GM20000 (cell line): ENCODE measurements at regions not wholly inside any gene's neighbourhood (a gene's known extent, or its start where the extent isn't known, plus 50 kb on each side); places are given as distances from the start of the nearest gene placed in this dataset.

Experiments
- DNase-seq: peaks from one replicate; pipeline ENCODE4 v3.0.0; 2012; ENCODE audit warnings: low spot score
- TF ChIP-seq, protein P1 (sequence below): IDR thresholded peaks from 2 replicates; pipeline ENCODE4 v1.5.1; 2012; ENCODE audit warnings: mild to moderate bottlenecking, control low read depth; ENCODE audit errors: extremely low read depth, missing control alignments

- TF ChIP-seq, protein P1, sequence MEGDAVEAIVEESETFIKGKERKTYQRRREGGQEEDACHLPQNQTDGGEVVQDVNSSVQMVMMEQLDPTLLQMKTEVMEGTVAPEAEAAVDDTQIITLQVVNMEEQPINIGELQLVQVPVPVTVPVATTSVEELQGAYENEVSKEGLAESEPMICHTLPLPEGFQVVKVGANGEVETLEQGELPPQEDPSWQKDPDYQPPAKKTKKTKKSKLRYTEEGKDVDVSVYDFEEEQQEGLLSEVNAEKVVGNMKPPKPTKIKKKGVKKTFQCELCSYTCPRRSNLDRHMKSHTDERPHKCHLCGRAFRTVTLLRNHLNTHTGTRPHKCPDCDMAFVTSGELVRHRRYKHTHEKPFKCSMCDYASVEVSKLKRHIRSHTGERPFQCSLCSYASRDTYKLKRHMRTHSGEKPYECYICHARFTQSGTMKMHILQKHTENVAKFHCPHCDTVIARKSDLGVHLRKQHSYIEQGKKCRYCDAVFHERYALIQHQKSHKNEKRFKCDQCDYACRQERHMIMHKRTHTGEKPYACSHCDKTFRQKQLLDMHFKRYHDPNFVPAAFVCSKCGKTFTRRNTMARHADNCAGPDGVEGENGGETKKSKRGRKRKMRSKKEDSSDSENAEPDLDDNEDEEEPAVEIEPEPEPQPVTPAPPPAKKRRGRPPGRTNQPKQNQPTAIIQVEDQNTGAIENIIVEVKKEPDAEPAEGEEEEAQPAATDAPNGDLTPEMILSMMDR: no peak
- DNase-seq: no peak
These were observed 122.7 kb upstream of the IGF1R start for GRCh38 chr15:98525661-98526001.

DNA sequence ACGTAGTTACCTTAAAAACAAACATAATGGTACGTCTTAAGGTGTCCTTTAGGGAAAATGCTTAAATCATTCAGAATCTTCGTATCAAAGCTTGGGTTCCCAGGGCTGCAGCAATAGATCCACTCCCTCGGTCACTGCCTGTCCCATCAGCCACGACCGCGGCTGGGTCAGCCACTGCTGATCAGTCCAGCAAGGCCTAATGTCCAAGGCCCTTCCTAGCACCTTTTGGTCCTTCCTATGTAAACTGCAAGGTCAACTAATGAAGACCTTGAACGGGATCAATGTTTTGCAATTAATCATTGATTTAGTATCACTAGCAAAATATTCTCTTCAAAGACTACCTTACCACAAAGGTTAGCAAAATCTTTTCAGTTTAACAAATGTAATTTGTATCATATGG is 122.2 kb upstream of the IGF1R start:
- DNase-seq: no peak
- TF ChIP-seq, protein P1: no peak

GRCh38 chr15:98528046-98528725 is 120.2 kb upstream of the IGF1R start:
- TF ChIP-seq, protein P1: no peak
- no peak for DNase-seq

DNA sequence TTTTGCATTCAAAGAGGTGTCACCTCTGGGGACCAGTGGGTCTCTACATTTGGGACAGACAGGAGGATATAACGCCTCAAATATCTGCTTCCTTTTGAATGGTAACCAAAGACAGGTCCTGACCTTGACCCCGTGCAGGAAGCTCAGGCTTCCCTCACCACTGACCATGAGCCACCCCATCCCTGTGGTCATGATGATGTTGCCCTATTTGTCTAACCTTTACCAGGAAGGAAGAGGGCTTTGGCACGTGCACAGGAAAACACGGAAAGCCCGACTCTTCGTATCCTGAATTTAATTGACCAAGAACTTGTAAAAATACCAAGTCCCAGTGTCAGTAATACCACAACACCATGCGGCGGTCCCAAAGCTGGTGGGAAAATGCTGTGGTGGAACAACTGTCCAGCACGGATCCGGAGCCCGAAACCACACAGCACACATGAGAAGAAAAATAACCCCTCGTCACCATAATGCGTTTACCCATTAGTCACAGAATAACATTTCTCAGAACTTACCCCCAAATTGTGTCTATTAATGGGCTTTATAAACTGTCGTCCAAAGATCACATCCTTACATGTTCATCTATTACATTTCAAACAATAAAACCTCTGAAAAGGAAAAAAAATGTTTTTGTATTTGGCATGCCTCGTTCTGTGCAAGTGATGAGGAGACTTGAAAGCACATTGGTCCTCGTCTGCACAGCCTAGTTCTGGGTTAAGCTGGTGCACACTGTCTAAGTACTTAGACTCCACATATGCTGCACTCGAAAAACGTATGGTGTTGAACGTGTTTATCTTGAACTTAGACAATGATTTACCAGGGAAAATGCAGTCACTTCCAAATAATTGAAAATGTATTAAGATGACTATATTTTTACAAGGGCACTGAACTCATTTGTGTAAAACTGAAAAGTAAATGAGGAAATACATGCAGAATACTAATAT is 118.9 kb upstream of the IGF1R start:
- DNase-seq: no peak
- TF ChIP-seq, protein P1: no peak

DNA sequence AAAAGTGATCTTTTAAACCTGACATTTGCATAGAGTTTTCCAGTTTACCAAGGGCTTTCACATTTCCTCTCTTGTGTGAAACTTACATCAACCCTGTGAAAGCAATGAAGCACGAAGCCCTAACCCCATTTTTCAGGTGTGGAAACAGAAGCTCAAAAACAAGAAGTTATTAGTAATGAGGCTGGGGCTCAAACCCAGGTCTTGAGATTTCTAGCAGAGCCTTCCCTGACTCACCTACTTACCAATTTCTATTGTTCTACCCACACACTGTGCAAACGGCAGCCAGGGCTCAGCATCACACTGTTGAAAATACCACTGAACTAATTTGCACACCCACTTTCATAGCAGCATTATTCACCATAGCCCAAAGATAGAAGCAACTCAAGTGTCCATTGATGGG is 117.8 kb upstream of the IGF1R start:
- TF ChIP-seq, protein P1: no peak
- no peak for DNase-seq

- TF ChIP-seq, protein P1: no peak
- DNase-seq: no peak
These were observed 116.3 kb upstream of the IGF1R start for GRCh38 chr15:98532063-98532462.

DNA sequence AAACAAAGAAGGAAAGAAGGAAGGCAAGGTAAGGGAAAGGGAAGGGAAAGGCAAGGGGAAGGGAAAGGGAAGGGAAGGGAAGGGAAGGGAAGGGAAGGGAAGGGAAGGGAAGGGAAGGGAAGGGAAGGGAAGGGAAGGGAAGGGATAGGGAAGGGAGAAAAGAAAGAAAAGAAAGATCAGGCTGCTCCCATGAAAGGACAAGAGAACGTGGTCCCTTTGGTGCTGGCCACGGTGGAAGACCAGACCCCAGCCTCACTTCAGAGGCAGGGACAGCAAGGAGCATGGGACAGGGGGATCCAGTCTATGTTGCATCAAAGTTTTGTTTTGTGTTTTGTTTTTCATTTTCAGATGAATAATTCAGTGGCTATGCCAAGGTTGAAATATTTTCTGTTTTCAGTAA is 111.4 kb upstream of the IGF1R start:
- DNase-seq: no peak
- TF ChIP-seq, protein P1: no peak
